Smooth muscle cell (in vitro differentiated cells): ENCODE measurements at regions not wholly inside any gene's neighbourhood (a gene's known extent, or its start where the extent isn't known, plus 50 kb on each side); places are given as distances from the start of the nearest gene placed in this dataset.

Experiments used
- DNase-seq: peaks from one replicate; lab custom pipeline; 2025; ENCODE audit not compliant: unreplicated experiment; lab: John Stamatoyannopoulos, UW
- H2AFZ ChIP-seq: fragments of 200-600 bp; sonication (generic); 2 replicates; pipeline ENCODE4 v1.6.0; 2016; ENCODE audit warnings: antibody characterized with exemption, low read depth, mild to moderate bottlenecking
- H3F3A ChIP-seq: fragments of 200-600 bp; sonication (generic); 2 replicates; pipeline ENCODE4 v1.6.0; 2017; ENCODE audit warnings: antibody characterized with exemption, low read depth
- H3K27ac ChIP-seq: fragments of 200-600 bp; sonication (generic); 2 replicates; pipeline ENCODE4 v1.5.1; 2016; ENCODE audit warnings: low read depth, mild to moderate bottlenecking
- H3K27me3 ChIP-seq: fragments of 200-600 bp; sonication (generic); 2 replicates; pipeline ENCODE4 v1.6.1; 2016; ENCODE audit warnings: low read depth, mild to moderate bottlenecking
- H3K36me3 ChIP-seq: fragments of 200-600 bp; sonication (generic); 2 replicates; pipeline ENCODE4 v1.5.1; 2016; ENCODE audit warnings: low read depth
- H3K4me1 ChIP-seq: fragments of 200-600 bp; sonication (generic); 2 replicates; pipeline ENCODE4 v1.5.1; 2016; ENCODE audit warnings: low read depth
- H3K4me2 ChIP-seq: fragments of 200-600 bp; sonication (generic); 2 replicates; pipeline ENCODE4 v1.6.0; 2016; ENCODE audit warnings: mild to moderate bottlenecking
- H3K4me3 ChIP-seq: fragments of 200-600 bp; sonication (generic); 2 replicates; pipeline ENCODE4 v1.5.1; 2016; ENCODE audit warnings: mild to moderate bottlenecking
- H3K79me2 ChIP-seq: fragments of 200-600 bp; sonication (generic); 2 replicates; pipeline ENCODE4 v1.6.0; 2016; ENCODE audit warnings: low read depth, mild to moderate bottlenecking
- H3K9ac ChIP-seq: fragments of 200-600 bp; sonication (generic); 2 replicates; pipeline ENCODE4 v1.6.0; 2016; ENCODE audit warnings: low read depth
- H3K9me3 ChIP-seq: fragments of 200-600 bp; sonication (generic); replicated peaks from 2 replicates; pipeline ENCODE4 v1.5.1; 2016; ENCODE audit warnings: low read depth
- H4K20me1 ChIP-seq: fragments of 200-600 bp; sonication (generic); 2 replicates; pipeline ENCODE4 v1.6.0; 2016; ENCODE audit warnings: low read depth
- CTCF ChIP-seq: fragments of 200-600 bp; sonication (generic); IDR thresholded peaks from 2 replicates; pipeline ENCODE4 v1.5.1; 2017; ENCODE audit warnings: borderline replicate concordance, mild to moderate bottlenecking, antibody characterized with exemption; ENCODE audit not compliant: insufficient read depth, poor library complexity, severe bottlenecking
- WGBS: methylation state at CpG from one replicate; pipeline ENCODE4 v1.1.7; 2016; ENCODE audit warnings: low lambda C conversion rate; 5-methylcytosine and 5-hydroxymethylcytosine counted together

- TF ChIP-seq CTCF: no peak
- H3K4me3 ChIP-seq: no peak overlapping the region
- DNase-seq: no peak
- no peaks in the 10 kb centered on the region for H3F3A ChIP-seq
- H3K79me2 ChIP-seq: no peaks in the 10 kb centered on the region
- no peaks in the 10 kb centered on the region for H3K4me1 ChIP-seq
- no peaks in the 10 kb centered on the region for H3K27me3 ChIP-seq
- H4K20me1 ChIP-seq: no peaks in the 10 kb centered on the region
- H3K4me2 ChIP-seq: no peak overlapping the region
- H2AFZ ChIP-seq: no peak overlapping the region
- no peak overlapping the region for H3K27ac ChIP-seq
- no peaks in the 10 kb centered on the region for H3K36me3 ChIP-seq
- WGBS: 79% methylated on average over 1 of the region's 1 CpG
- no peak overlapping the region for H3K9ac ChIP-seq
- no peaks in the 10 kb centered on the region for H3K9me3 ChIP-seq
These were observed 143.0 kb upstream of the SCN7A start for GRCh38 chr2:166637051-166637450.

- H3K9me3 ChIP-seq: no peaks in the 10 kb centered on the region
- H3K4me3 ChIP-seq: no peak overlapping the region
- H3F3A ChIP-seq: no peaks in the 10 kb centered on the region
- no peaks in the 10 kb centered on the region for H4K20me1 ChIP-seq
- no peaks in the 10 kb centered on the region for H3K79me2 ChIP-seq
- no peak for TF ChIP-seq CTCF
- no peaks in the 10 kb centered on the region for H3K36me3 ChIP-seq
- WGBS: 97% methylated on average over 4 of the region's 4 CpGs
- no peak overlapping the region for H2AFZ ChIP-seq
- no peak overlapping the region for H3K27ac ChIP-seq
- no peak overlapping the region for H3K9ac ChIP-seq
- H3K4me2 ChIP-seq: no peak overlapping the region
- H3K27me3 ChIP-seq: no peaks in the 10 kb centered on the region
- DNase-seq: no peak
- H3K4me1 ChIP-seq: no peaks in the 10 kb centered on the region
These were observed 140.7 kb upstream of the SCN7A start for GRCh38 chr2:166634706-166635105.

GRCh38 chr2:166632616-166633015 is 138.6 kb upstream of the SCN7A start:
- DNase-seq: no peak
- Histone ChIP-seq H3K36me3 (no peaks in the 10 kb centered on the region), H3K79me2 (no peaks in the 10 kb centered on the region), H4K20me1 (no peaks in the 10 kb centered on the region), H3K9ac (no peak overlapping the region), H3K27ac (no peak overlapping the region), H3K4me2 (no peak overlapping the region), H3F3A (no peaks in the 10 kb centered on the region), H3K9me3 (no peaks in the 10 kb centered on the region), H3K4me1 (no peaks in the 10 kb centered on the region), H3K4me3 (no peak overlapping the region), H2AFZ (no peak overlapping the region), H3K27me3 (no peaks in the 10 kb centered on the region)
- 64% methylated on average over 3 of the region's 3 CpGs for WGBS
- no peak for TF ChIP-seq CTCF

- Histone ChIP-seq H3K4me3 (no peak overlapping the region), H4K20me1 (no peaks in the 10 kb centered on the region), H3K4me2 (no peak overlapping the region), H3F3A (no peaks in the 10 kb centered on the region), H3K36me3 (no peaks in the 10 kb centered on the region), H2AFZ (no peak overlapping the region), H3K27ac (no peak overlapping the region), H3K79me2 (no peaks in the 10 kb centered on the region), H3K27me3 (no peaks in the 10 kb centered on the region), H3K9ac (no peak overlapping the region), H3K4me1 (no peaks in the 10 kb centered on the region), H3K9me3 (no peaks in the 10 kb centered on the region)
- no peak for DNase-seq
- WGBS: 50% methylated on average over 1 of the region's 1 CpG
- TF ChIP-seq CTCF: no peak
These were observed 134.6 kb upstream of the SCN7A start for GRCh38 chr2:166628478-166629136.
